Activated CD8-positive, alpha-beta memory T cell treated with anti-CD3 and anti-CD28 coated beads for 1 hour (primary cell): ENCODE measurements at regions not wholly inside any gene's neighbourhood (a gene's known extent, or its start where the extent isn't known, plus 50 kb on each side); places are given as distances from the start of the nearest gene placed in this dataset.

Source experiments
- DNase-seq, 2 donors: peaks; one replicate each; pipeline ENCODE4 v3.0.0-alpha.2; 2020; ENCODE audit warnings: low read depth in 1 of 2; ENCODE audit errors: extremely low read depth in 1 of 2

GRCh38 chr5:71864730-71865601 is 145.9 kb downstream of the CARTPT start:
- DNase-seq, result no peak

- no peak for DNase-seq
Observed at GRCh38 chr5:71865665-71866320, 146.7 kb downstream of the CARTPT start.

GRCh38 chr5:71872311-71872864 is 153.3 kb downstream of the CARTPT start:
- DNase-seq, result no peak

DNA sequence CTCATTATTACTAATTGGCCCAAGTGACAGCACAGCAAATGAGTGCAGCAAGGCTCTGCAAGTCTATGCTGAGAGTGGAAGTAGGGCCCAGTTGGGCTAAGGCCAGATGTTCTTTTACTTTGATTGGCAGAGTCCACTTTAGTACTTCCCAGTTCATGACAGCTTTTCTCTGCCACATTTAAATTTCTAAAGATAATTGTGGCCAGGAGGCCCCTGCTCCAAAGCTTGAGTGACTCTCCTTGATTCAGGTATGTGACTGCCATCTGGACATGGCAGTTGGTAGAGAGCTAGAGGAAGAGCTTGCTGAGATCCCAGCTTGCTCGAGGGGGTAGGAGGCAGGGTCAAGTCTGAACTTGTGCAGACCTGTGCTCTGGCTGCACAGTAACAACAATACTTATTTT is 154.1 kb downstream of the CARTPT start:
- DNase-seq, result no peak

GRCh38 chr5:71874521-71874920 is 155.4 kb downstream of the CARTPT start:
- DNase-seq, result no peak

- DNase-seq, result no peak
Observed at GRCh38 chr5:71877511-71877910, 158.4 kb downstream of the CARTPT start.

- DNase-seq, result no peak
Observed at GRCh38 chr5:71880536-71880935, 161.5 kb downstream of the CARTPT start.

DNA sequence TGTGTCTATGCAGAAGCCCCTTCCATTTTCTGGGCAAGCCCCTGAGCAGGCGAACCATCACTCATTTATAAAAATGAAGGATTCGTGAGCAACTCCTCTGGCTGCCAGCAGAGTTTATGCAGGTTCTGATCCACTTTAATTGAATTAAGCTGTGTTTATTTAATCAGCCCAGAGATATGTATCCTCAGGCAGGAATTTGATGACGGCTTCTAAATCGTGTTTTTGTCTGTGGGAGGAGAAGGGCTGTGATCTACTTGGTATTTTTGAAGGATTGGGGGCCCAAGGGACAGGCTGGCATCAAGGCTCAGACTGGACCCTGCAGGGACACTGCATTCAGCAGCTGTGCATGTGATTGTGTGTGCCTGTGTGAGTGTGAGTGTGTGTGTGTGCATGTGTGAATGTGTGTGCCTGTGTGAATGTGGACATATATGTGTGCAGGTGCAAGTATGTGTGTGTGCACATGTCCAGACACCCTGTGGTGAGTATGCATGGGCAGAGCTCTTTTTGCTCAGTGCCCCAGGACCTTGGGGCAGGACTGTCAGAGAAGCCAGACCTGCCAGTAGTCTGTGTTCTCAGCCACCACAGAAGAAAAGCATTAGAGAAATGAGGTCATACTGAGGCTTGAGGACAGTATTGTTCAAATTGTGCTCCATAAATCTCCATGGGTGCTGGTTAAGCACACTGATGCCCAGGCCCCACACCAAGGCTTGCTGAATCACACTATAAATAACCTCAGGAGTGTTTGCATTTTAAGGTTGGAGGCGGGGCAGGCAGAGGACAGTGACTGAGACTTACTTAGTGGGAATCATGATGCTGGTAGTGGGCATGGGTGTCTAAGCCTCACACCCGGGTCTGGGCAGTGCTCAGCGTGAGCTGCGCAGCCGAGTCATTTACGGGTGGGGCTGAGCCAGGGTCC is 164.0 kb downstream of the CARTPT start:
- no peak for DNase-seq

DNA sequence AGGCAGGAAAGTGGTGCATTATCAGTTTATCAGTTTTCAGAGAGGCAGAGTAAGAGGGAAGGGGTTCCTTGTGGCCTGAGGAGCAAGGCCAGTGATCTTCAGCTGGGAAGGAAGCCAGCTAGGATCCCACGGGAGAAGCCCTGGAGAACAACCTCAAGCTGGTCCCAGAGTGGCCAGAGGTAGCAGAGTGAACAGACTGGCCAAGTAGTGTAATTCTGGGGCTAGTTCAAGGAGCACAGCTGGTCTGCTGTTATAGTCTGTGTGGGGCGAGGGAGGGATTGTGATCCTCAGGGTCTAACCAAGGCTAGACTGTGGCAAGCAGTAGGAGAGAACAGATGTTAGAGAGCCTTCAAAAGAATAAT is 164.6 kb downstream of the CARTPT start:
- no peak for DNase-seq

DNA sequence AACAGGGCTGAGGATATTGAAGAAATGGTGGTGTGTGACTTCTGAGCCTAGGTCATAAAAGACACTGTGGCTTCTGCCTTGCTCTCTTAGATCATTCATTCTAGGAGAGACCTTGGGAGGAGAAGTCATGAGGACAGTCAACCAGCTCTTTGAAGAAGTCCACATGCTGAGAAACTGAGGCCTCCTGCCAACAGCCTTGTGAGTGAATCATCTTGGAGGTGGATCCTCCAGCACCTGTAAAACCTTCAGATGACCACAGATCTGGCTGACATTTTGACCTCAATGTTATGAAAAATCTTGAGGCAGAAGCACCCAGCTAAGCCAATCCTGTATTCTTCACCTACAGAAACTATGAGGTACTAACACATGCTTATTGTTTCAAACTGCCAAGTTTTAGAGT is 165.9 kb downstream of the CARTPT start:
- no peak for DNase-seq

GRCh38 chr5:71886406-71886805 is 167.3 kb downstream of the CARTPT start:
- DNase-seq, result no peak

DNA sequence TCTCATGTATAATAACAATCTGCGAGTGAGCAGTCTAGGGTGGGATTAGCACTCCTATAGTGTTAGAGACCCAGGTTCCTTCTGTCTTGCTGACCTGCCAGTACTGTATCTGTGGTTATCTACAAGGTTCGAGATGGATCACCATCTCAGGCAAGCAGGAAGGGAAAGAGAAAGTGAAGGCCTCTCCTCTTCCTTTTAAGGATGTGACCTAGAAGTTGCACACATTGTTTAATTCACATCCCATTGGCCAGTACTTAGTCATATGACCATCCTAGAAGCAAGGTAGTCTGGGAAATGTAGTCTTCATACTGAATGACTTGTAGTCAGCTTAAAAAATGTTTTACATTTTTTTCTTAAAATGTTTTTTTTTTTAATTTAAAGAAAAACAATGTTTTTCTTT is 168.6 kb downstream of the CARTPT start:
- DNase-seq, result no peak

DNA sequence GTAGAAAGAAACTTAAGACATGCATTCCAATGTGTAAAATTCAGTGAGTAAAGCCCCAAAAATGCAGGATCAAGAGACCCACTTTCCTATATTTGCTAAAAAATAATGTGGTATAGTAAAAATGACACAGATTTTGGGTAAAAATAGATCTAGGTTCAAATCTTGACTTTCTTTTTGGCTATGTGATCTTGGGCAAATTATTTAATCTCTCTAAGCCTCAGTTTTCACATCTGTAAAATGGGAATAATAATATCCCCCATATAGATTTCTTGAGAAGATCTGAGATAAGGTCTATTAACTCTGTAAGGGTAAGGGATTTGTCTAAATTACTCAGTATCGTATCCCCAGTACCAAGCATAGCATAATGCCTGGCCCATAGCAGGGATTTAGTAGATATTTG is 172.3 kb downstream of the CARTPT start:
- no peak for DNase-seq

GRCh38 chr5:71891856-71892255 is 172.8 kb downstream of the CARTPT start:
- no peak for DNase-seq

GRCh38 chr5:71892641-71893365 is 173.7 kb downstream of the CARTPT start:
- no peak for DNase-seq

GRCh38 chr5:71893451-71893850 is 174.4 kb downstream of the CARTPT start:
- DNase-seq, result no peak

DNA sequence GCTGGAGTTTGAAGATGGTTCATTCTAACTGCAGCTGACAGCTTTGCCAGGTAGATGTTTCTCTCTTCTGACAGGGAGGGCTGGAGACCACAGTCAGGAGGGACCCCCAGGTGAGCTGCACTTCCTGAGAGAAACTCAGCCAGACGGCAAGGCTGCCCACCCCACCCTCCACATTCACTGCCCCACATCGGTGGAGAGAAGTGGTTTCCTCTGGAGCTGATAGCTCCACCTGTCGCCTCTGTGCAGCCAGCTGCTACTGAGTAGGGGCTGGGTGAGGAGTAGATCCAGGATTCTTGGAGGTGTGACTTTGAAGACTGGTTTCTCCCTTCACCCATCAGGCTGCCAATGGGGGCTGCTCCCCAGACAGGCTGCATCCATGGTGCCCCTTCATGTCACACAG is 175.0 kb downstream of the CARTPT start:
- DNase-seq, result no peak

DNA sequence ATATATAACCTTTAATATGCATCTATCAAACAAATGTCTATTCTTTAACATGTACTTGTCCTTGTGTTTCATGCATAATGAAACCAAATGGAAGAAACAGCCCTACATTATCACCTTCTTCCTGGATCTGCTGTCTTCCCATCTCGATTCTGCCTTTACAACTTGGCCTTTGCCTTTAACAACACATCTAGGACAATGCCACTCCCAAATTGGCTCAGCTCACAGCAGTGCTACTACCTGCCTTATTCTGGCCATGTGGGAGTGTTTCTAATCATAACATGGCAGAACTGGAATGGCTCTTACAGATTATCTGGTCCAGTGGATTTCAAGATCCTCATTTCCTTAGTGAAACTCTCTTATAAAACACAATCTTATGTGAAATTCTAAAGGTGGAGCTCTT is 176.5 kb downstream of the CARTPT start:
- no peak for DNase-seq

DNA sequence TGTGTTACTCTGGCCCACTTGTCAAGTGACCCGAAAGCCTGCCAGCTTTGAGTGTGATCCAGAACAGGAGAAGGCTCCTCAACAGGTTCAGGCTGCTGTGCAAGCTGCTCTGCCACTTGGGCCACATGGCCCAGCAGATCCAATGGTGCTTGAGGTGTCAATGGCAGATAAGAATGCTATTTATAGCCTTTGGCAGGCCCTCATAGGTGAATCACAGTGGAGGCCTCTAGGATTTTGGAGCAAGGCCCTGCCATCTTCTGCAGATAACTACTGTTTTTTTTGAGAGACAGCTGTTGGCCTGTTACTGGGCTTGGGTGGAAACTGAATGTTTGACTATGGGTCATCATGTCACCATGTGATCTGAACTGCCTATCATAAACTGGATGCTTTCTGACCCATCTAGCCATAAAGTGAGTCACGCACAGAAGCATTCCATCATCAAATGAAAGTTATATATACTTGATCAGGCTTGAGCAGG is 180.8 kb downstream of the CARTPT start:
- no peak for DNase-seq

GRCh38 chr5:71903808-71904207 is 184.7 kb downstream of the CARTPT start:
- no peak for DNase-seq
